K562 (cell line): ENCODE measurements at regions not wholly inside any gene's neighbourhood (a gene's known extent, or its start where the extent isn't known, plus 50 kb on each side); places are given as distances from the start of the nearest gene placed in this dataset.

Experiments used
- CEBPZ ChIP-seq: fragments of 150-350 bp; IDR thresholded peaks from 2 replicates; pipeline ENCODE4 v1.6.1; 2014; ENCODE audit warnings: low read depth, mild to moderate bottlenecking, low read length, borderline replicate concordance
- FOXM1 ChIP-seq, 2 experiments: fragments of 450-650 bp in 1 of 2; sonication (generic) in 1 of 2; formaldehyde crosslinking in 1 of 2; IDR thresholded peaks; 2 replicates each; pipeline versions ENCODE4 v1.6.1 to v1.9.0; 2017 to 2022; ENCODE audit warnings: low read depth in 2 of 2, mild to moderate bottlenecking in 2 of 2, missing genetic modification reagents in 1 of 2, moderate library complexity in 1 of 2
- NR1H2 ChIP-seq: sonication (generic); formaldehyde crosslinking; IDR thresholded peaks from 2 replicates; pipeline ENCODE4 v1.4.0; 2020; ENCODE audit warnings: mild to moderate bottlenecking, missing genetic modification reagents
- RAD21 ChIP-seq, 2 experiments: fragments of 250-450 bp in 1 of 2; fragments of 450-650 bp in 1 of 2; sonication (Bioruptor Pico) in 1 of 2; formaldehyde crosslinking in 1 of 2; IDR thresholded peaks in 1 of 2; conservative IDR thresholded peaks in 1 of 2; 2 replicates each; pipeline versions ENCODE4 v1.4.0 to v1.8.0; 2020 to 2022; ENCODE audit warnings: mild to moderate bottlenecking in 2 of 2, moderate library complexity in 1 of 2
- SP1 ChIP-seq: sonication (generic); formaldehyde crosslinking; IDR thresholded peaks from 2 replicates; pipeline ENCODE4 v1.8.1; 2022; ENCODE audit warnings: mild to moderate bottlenecking, missing genetic modification reagents
- ZKSCAN8 ChIP-seq: fragments of 200-800 bp; sonication (Bioruptor generic); IDR thresholded peaks from 2 replicates; pipeline ENCODE4 v1.6.1; 2016; ENCODE audit warnings: missing genetic modification characterization, missing compliant biosample characterization
- TF ChIP-seq, protein P1 (sequence below): fragments of 250-450 bp; sonication (Bioruptor Pico); IDR thresholded peaks from 2 replicates; pipeline ENCODE4 v1.8.0; 2021; ENCODE audit warnings: borderline replicate concordance, mild to moderate bottlenecking, moderate library complexity; ENCODE audit not compliant: poor library complexity, severe bottlenecking

DNA sequence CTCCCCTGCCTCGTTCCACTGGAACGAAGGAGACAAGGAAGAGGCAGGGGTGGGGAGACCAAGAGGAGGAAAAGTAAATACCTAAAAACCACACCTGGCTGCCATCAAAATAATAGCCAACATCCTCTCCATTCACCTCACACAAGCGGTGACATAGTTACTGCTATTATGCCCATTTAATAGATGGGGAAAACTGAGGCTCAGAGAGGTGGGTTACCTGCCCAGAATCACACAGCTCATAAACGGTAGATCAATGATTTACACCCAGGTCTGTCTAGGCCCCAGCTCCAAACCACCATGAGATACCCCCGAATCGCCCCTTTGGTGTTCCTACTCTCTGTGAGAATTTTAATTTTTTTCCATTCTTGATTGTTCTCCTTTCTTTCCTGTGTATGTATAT is 253.8 kb downstream of the BMP7 start:
- TF ChIP-seq RAD21 (CRISPR knock-in tag; conservative IDR thresholded peaks at IDR 0.05 in 1 of 2, IDR thresholded peaks at IDR 0.05 in 1 of 2) (no peak), CEBPZ (no peak), FOXM1 (IDR thresholded peaks at IDR 0.05; ENCODE audit: low read depth) (no peak), FOXM1 (CRISPR knock-in tag; IDR thresholded peaks at IDR 0.05; ENCODE audit: low read depth) (no peak), ZKSCAN8 (no peak), NR1H2 (CRISPR knock-in tag) (no peak), SP1 (CRISPR knock-in tag) (no peak)
- TF ChIP-seq, protein P1, sequence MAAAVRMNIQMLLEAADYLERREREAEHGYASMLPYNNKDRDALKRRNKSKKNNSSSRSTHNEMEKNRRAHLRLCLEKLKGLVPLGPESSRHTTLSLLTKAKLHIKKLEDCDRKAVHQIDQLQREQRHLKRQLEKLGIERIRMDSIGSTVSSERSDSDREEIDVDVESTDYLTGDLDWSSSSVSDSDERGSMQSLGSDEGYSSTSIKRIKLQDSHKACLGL (CRISPR knock-in tag), result no peak
